ENCODE measurements at regions not wholly inside any gene's neighbourhood (a gene's known extent, or its start where the extent isn't known, plus 50 kb on each side); places are given as distances from the start of the nearest gene placed in this dataset.

GRCh38 chr11:57123590-57123989, 58.2 kb upstream of the LRRC55 start (continued):
- TF ChIP-seq RAD21 (IDR thresholded peaks at IDR 0.05 in 1 of 2, conservative IDR thresholded peaks at IDR 0.05 in 1 of 2; ENCODE audit: low read depth in 2 of 2, low read length in 2 of 2) (no peak), ATF2 (IDR thresholded peaks at IDR 0.05; ENCODE audit: low read length) (no peak), CHD7 (IDR thresholded peaks at IDR 0.05; ENCODE audit: insufficient replicate concordance, low read length) (no peak), CBX5 (IDR thresholded peaks at IDR 0.05; ENCODE audit: low read depth, low read length) (no peak), E2F6 (IDR thresholded peaks at IDR 0.05) (no peak), TBP (IDR thresholded peaks at IDR 0.05; ENCODE audit: low read depth, low read length) (no peak), KDM4A (IDR thresholded peaks at IDR 0.05; ENCODE audit: low read depth, low read length, severe bottlenecking) (no peak)
